ENCODE measurements at regions not wholly inside any gene's neighbourhood (a gene's known extent, or its start where the extent isn't known, plus 50 kb on each side); places are given as distances from the start of the nearest gene placed in this dataset.

GRCh38 chr2:30034052-30034775 is 112.6 kb upstream of the YPEL5 start:
- TF ChIP-seq CTCF (IDR thresholded peaks at IDR 0.05) (no peak), POLR2A (IDR thresholded peaks at IDR 0.05) (no peak)
